H1 (cell line): ENCODE measurements at regions not wholly inside any gene's neighbourhood (a gene's known extent, or its start where the extent isn't known, plus 50 kb on each side); places are given as distances from the start of the nearest gene placed in this dataset.

ENCODE experiments used
- CTCF ChIA-PET: fragments of 300-600 bp; sonication (Branson Sonifier 250); formaldehyde crosslinking; loops from one replicate; lab custom pipeline; 2021; ENCODE audit not compliant: partially characterized antibody; lab: Charles Lee
- POLR2A ChIA-PET: fragments of 300-600 bp; sonication (Branson Sonifier 250); formaldehyde crosslinking; loops from one replicate; lab custom pipeline; 2021; ENCODE audit warnings: inconsistent platforms; ENCODE audit not compliant: partially characterized antibody; lab: Charles Lee
- DNase-seq, 2 experiments: peaks; one replicate each; pipeline versions ENCODE4 v3.0.0 to v3.0.0-alpha.2; 2010 to 2022; ENCODE audit warnings: low spot score in 2 of 2, low read depth in 1 of 2, mixed read lengths in 1 of 2
- FAIRE-seq: peaks from 2 replicates; lab custom pipeline; 2011; peaks lifted over from hg19 to GRCh38; lab: Jason Lieb, UNC
- H2AFZ ChIP-seq: 2 replicates; pipeline ENCODE4 v1.8.1; 2012; ENCODE audit warnings: low read length, inconsistent platforms
- H2AK5ac ChIP-seq: 2 replicates; pipeline ENCODE4 v1.6.1; 2013; ENCODE audit warnings: low read depth, low read length
- H2BK120ac ChIP-seq: replicated peaks from 2 replicates; pipeline ENCODE3; 2013; ENCODE audit warnings: low read depth, low read length, inconsistent platforms
- H2BK12ac ChIP-seq: 2 replicates; pipeline ENCODE4 v1.6.1; 2013; ENCODE audit warnings: low read depth, low read length
- H2BK15ac ChIP-seq: 2 replicates; pipeline ENCODE4 v1.6.1; 2013; ENCODE audit warnings: low read length
- H2BK20ac ChIP-seq: 2 replicates; pipeline ENCODE4 v1.6.1; 2013; ENCODE audit warnings: low read length
- H2BK5ac ChIP-seq: 2 replicates; pipeline ENCODE4 v1.6.1; 2013; ENCODE audit warnings: low read depth, low read length
- H3K14ac ChIP-seq: 2 replicates; pipeline ENCODE4 v1.6.1; 2013; ENCODE audit warnings: inconsistent platforms; ENCODE audit not compliant: insufficient read length
- H3K18ac ChIP-seq: 2 replicates; pipeline ENCODE4 v1.6.1; 2013; ENCODE audit warnings: low read length; ENCODE audit errors: extremely low read depth
- H3K23ac ChIP-seq: 2 replicates; pipeline ENCODE4 v1.6.1; 2013; ENCODE audit warnings: inconsistent platforms; ENCODE audit not compliant: insufficient read length
- H3K23me2 ChIP-seq: 2 replicates; pipeline ENCODE4 v1.6.1; 2013; ENCODE audit warnings: low read depth, low read length
- H3K27ac ChIP-seq: 2 replicates; pipeline ENCODE4 v1.6.1; 2011; ENCODE audit warnings: low read depth, low read length, inconsistent platforms
- H3K27me3 ChIP-seq, 4 experiments: replicated peaks in 1 of 4; 1 replicate in 1 of 4; 2 replicates in 3 of 4; pipeline versions ENCODE4 v1.6.1 to v1.8.1; 2011 to 2013; ENCODE audit warnings: low read length in 3 of 4, mild to moderate bottlenecking in 3 of 4, inconsistent platforms in 2 of 4, mixed read lengths in 2 of 4, moderate library complexity in 1 of 4; ENCODE audit not compliant: control insufficient read depth in 3 of 4, insufficient read depth in 3 of 4; ENCODE audit errors: extremely low read depth in 1 of 4
- H3K36me3 ChIP-seq, 4 experiments: 2 replicates each; pipeline versions ENCODE4 v1.6.1 to v1.8.1; 2011 to 2013; ENCODE audit warnings: mild to moderate bottlenecking in 4 of 4, low read length in 3 of 4, moderate library complexity in 2 of 4, control low read depth in 1 of 4, inconsistent platforms in 1 of 4; ENCODE audit not compliant: insufficient read depth in 4 of 4, control insufficient read depth in 2 of 4
- H3K4ac ChIP-seq: replicated peaks from 2 replicates; pipeline ENCODE3; 2013; ENCODE audit warnings: low read length, low read depth, mixed read lengths, inconsistent platforms; ENCODE audit not compliant: insufficient read length
- H3K4me1 ChIP-seq, 4 experiments: replicated peaks in 1 of 4; 1 replicate in 1 of 4; 2 replicates in 3 of 4; pipeline versions ENCODE4 v1.6.1 to v1.8.1; 2011 to 2013; ENCODE audit warnings: low read length in 3 of 4, inconsistent platforms in 2 of 4, mixed read lengths in 1 of 4; ENCODE audit not compliant: insufficient read depth in 4 of 4, control insufficient read depth in 3 of 4
- H3K4me2 ChIP-seq, 2 experiments: 2 replicates each; pipeline versions ENCODE4 v1.6.1 to v1.8.1; 2011 to 2013; ENCODE audit warnings: low read depth in 2 of 2, low read length in 2 of 2, control low read depth in 1 of 2, inconsistent platforms in 1 of 2, mild to moderate bottlenecking in 1 of 2; ENCODE audit not compliant: insufficient read depth in 1 of 2
- H3K4me3 ChIP-seq, 4 experiments: fragments of 200-600, 300-600 bp in 1 of 4; sonication (generic), shearing (Covaris generic), sonication (Bioruptor Twin) in 1 of 4; 2 replicates each; pipeline versions ENCODE4 v1.5.1 to v1.8.1; 2011 to 2016; ENCODE audit warnings: low read length in 4 of 4, low read depth in 3 of 4, control low read depth in 2 of 4, inconsistent platforms in 2 of 4, mild to moderate bottlenecking in 2 of 4, mixed read lengths in 1 of 4, moderate library complexity in 1 of 4; ENCODE audit not compliant: insufficient read depth in 2 of 4; ENCODE audit errors: extremely low read depth in 1 of 4
- H3K56ac ChIP-seq: replicated peaks from 2 replicates; pipeline ENCODE3; 2013; ENCODE audit warnings: low read depth, mild to moderate bottlenecking, mixed read lengths, low read length, inconsistent platforms; ENCODE audit not compliant: insufficient read length
- H3K79me1 ChIP-seq: 2 replicates; pipeline ENCODE4 v1.6.1; 2013; ENCODE audit warnings: low read depth, low read length, control low read depth
- H3K79me2 ChIP-seq, 2 experiments: 2 replicates each; pipeline versions ENCODE4 v1.6.1 to v1.8.1; 2012 to 2013; ENCODE audit warnings: low read length in 2 of 2, mild to moderate bottlenecking in 2 of 2, inconsistent platforms in 1 of 2; ENCODE audit not compliant: insufficient read depth in 2 of 2, control insufficient read depth in 1 of 2
- H3K9ac ChIP-seq, 4 experiments: replicated peaks in 1 of 4; 1 replicate in 1 of 4; 2 replicates in 3 of 4; pipeline versions ENCODE4 v1.6.1 to v1.8.1; 2011 to 2013; ENCODE audit warnings: low read depth in 3 of 4, low read length in 3 of 4, control low read depth in 2 of 4, mild to moderate bottlenecking in 2 of 4, moderate library complexity in 2 of 4, inconsistent platforms in 1 of 4; ENCODE audit errors: extremely low read depth in 1 of 4
- H3K9me3 ChIP-seq, 2 experiments: 2 replicates each; pipeline versions ENCODE4 v1.6.1 to v1.8.1; 2012 to 2013; ENCODE audit warnings: mild to moderate bottlenecking in 2 of 2, moderate library complexity in 2 of 2, control low read depth in 1 of 2, inconsistent platforms in 1 of 2, low read depth in 1 of 2, low read length in 1 of 2, mixed read lengths in 1 of 2; ENCODE audit not compliant: insufficient read depth in 2 of 2
- H4K20me1 ChIP-seq, 2 experiments: replicated peaks in 1 of 2; 2 replicates each; pipeline versions ENCODE3 to v1.8.1; 2011 to 2013; ENCODE audit warnings: inconsistent platforms in 2 of 2, low read length in 2 of 2, mild to moderate bottlenecking in 1 of 2; ENCODE audit not compliant: insufficient read depth in 2 of 2, control insufficient read depth in 1 of 2
- H4K5ac ChIP-seq: 2 replicates; pipeline ENCODE4 v1.6.1; 2013; ENCODE audit warnings: low read length, low read depth, mixed read lengths, inconsistent platforms; ENCODE audit not compliant: insufficient read length
- H4K8ac ChIP-seq: 2 replicates; pipeline ENCODE4 v1.8.0; 2013; ENCODE audit warnings: mild to moderate bottlenecking, moderate library complexity, low read length, inconsistent platforms; ENCODE audit not compliant: insufficient read depth; ENCODE audit errors: extremely low read depth
- H4K91ac ChIP-seq: replicated peaks from 2 replicates; pipeline ENCODE3; 2013; ENCODE audit warnings: low read length, mixed read lengths, inconsistent platforms; ENCODE audit not compliant: insufficient read length
- BCL11A ChIP-seq, 2 experiments: IDR thresholded peaks; one replicate each; pipeline ENCODE4 v1.6.1; 2011; ENCODE audit warnings: low read depth in 2 of 2, low read length in 2 of 2, mild to moderate bottlenecking in 2 of 2
- BRCA1 ChIP-seq: IDR thresholded peaks from 2 replicates; pipeline ENCODE4 v1.6.1; 2012; ENCODE audit warnings: low read depth, low read length, improper control_type of control experiment
- CEBPB ChIP-seq: IDR thresholded peaks from 2 replicates; pipeline ENCODE4 v1.6.1; 2012; ENCODE audit warnings: low read depth, low read length
- CHD1 ChIP-seq: IDR thresholded peaks from 2 replicates; pipeline ENCODE4 v1.6.1; 2012; ENCODE audit warnings: low read depth, low read length, improper control_type of control experiment
- CTBP2 ChIP-seq: IDR thresholded peaks from 2 replicates; pipeline ENCODE4 v1.7.0; 2011; ENCODE audit warnings: borderline replicate concordance, mild to moderate bottlenecking, moderate library complexity, mixed read lengths, low read length; ENCODE audit not compliant: insufficient read depth, insufficient read length
- EZH2 ChIP-seq: fragments of 200-600 bp; sonication (generic); IDR thresholded peaks from 2 replicates; pipeline ENCODE4 v1.7.1; 2012; ENCODE audit warnings: low read depth, mild to moderate bottlenecking, moderate library complexity, low read length, inconsistent platforms; ENCODE audit not compliant: severe bottlenecking
- FOSL1 ChIP-seq: IDR thresholded peaks from 2 replicates; pipeline ENCODE4 v1.6.1; 2011; ENCODE audit warnings: mild to moderate bottlenecking, low read depth, low read length, moderate library complexity; ENCODE audit not compliant: insufficient read depth
- MAFK ChIP-seq: IDR thresholded peaks from 2 replicates; pipeline ENCODE4 v1.6.1; 2012; ENCODE audit warnings: low read depth, mild to moderate bottlenecking, improper control_type of control experiment, low read length
- PHF8 ChIP-seq: fragments of 200-600 bp; sonication (generic); conservative IDR thresholded peaks from 2 replicates; pipeline ENCODE4 v1.7.1; 2012; ENCODE audit warnings: low read depth, mild to moderate bottlenecking, inconsistent platforms, low read length, moderate library complexity
- POLR2A ChIP-seq, 2 experiments: IDR thresholded peaks; 1 replicate in 1 of 2; 2 replicates in 1 of 2; pipeline ENCODE4 v1.6.1; 2011; ENCODE audit warnings: low read depth in 2 of 2, low read length in 2 of 2, mild to moderate bottlenecking in 2 of 2; ENCODE audit errors: control extremely low read depth in 1 of 2
- POU5F1 ChIP-seq: IDR thresholded peaks from 2 replicates; pipeline ENCODE4 v1.6.1; 2011; ENCODE audit warnings: low read depth, mild to moderate bottlenecking, low read length, moderate library complexity
- RFX5 ChIP-seq: IDR thresholded peaks from 2 replicates; pipeline ENCODE4 v1.6.1; 2011; ENCODE audit warnings: low read depth, low read length, improper control_type of control experiment, borderline replicate concordance
- SP4 ChIP-seq: IDR thresholded peaks from 2 replicates; pipeline ENCODE4 v1.6.1; 2012; ENCODE audit warnings: low read length, inconsistent platforms
- TBP ChIP-seq: IDR thresholded peaks from 2 replicates; pipeline ENCODE4 v1.6.1; 2011; ENCODE audit warnings: low read depth, low read length, improper control_type of control experiment
- WGBS, 2 experiments: shearing (Covaris generic) in 1 of 2; methylation state at CpG; one replicate each; pipeline versions ENCODE4 v1.1.6 to v1.1.7; 2013 to 2015; ENCODE audit warnings: low lambda C conversion rate in 2 of 2, mixed read lengths in 2 of 2, inconsistent platforms in 1 of 2, low coverage in 1 of 2, missing lambda C conversion rate in 1 of 2; ENCODE audit not compliant: insufficient replicate concordance in 2 of 2, insufficient coverage in 1 of 2, insufficient read length in 1 of 2; ENCODE audit errors: extremely low coverage in 1 of 2, missing lambda C conversion rate in 1 of 2; 5-methylcytosine and 5-hydroxymethylcytosine counted together
- TF ChIP-seq, protein P1 (sequence below): IDR thresholded peaks from 2 replicates; pipeline ENCODE4 v1.6.1; 2011; ENCODE audit warnings: low read depth, mild to moderate bottlenecking, low read length; ENCODE audit not compliant: insufficient read depth

DNA sequence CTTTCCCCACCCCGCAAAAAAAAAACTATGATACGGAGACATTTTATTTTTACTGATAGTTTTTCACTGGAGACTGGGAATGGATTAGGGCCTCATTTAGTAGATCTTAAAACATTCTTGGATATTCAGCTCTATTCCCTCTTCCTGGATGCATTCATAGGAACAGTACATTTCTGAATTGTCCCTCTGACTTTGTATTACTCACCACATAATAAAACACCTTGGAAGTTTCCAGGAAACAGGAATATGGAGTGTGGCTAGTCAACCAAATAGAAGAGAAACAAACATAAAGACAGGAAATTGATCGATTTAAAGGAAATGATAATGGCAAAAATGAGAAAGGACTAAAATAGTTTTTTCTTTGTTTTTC is 147.7 kb downstream of the GPX5 start:
- POLR2A ChIA-PET = no interaction called here
- no peaks in the 10 kb centered on the region for H3K36me3 ChIP-seq
- TF ChIP-seq BRCA1 (no peak), POLR2A (IDR thresholded peaks at IDR 0.05; ENCODE audit: control extremely low read depth in 1 of 2, low read depth in 2 of 2, low read length in 2 of 2) (no peak), RFX5 (no peak), SP4 (no peak), EZH2 (no peak), CHD1 (no peak), FOSL1 (no peak), PHF8 (no peak), BCL11A (IDR thresholded peaks at IDR 0.05; ENCODE audit: low read depth in 2 of 2, low read length in 2 of 2) (no peak), CTBP2 (no peak), MAFK (no peak), POU5F1 (no peak), TBP (no peak), CEBPB (no peak)
- TF ChIP-seq, protein P1, sequence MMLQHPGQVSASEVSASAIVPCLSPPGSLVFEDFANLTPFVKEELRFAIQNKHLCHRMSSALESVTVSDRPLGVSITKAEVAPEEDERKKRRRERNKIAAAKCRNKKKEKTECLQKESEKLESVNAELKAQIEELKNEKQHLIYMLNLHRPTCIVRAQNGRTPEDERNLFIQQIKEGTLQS = no peak

More for the DNA sequence above, 147.7 kb downstream of the GPX5 start:
- peak overlapping the region; percentile 80 to 82; a peak in 2 of 4 replicates for H3K4me2 ChIP-seq
- no peak overlapping the region for H2AFZ ChIP-seq
- no peak overlapping the region for H3K27ac ChIP-seq
- peaks cover 0 to 14% (median 9%) of the 10 kb centered on the region in 4 experiments; a peak in 6 of 7 replicates for H3K27me3 ChIP-seq
- no peak for DNase-seq
- no peak overlapping the region for H2BK20ac ChIP-seq
- no peak overlapping the region for H4K91ac ChIP-seq
- H3K14ac ChIP-seq = no peak overlapping the region
- no peak for FAIRE-seq
- H3K23ac ChIP-seq = no peak overlapping the region
- no peak overlapping the region for H2AK5ac ChIP-seq
- WGBS, 2 experiments = 58 to 100% methylated on average over 2 to 3 of the region's 3 CpGs
- H3K4me3 ChIP-seq = peak overlapping the region in 1 of 4 experiments; percentile 80; a peak in 2 of 8 replicates
- no peaks in the 10 kb centered on the region for H4K20me1 ChIP-seq
- H2BK15ac ChIP-seq = no peak overlapping the region
- H4K8ac ChIP-seq = no peak overlapping the region
- no peaks in the 10 kb centered on the region; a peak in 2 of 7 replicates for H3K4me1 ChIP-seq
- H3K56ac ChIP-seq = no peak overlapping the region
- H3K9ac ChIP-seq = no peak overlapping the region
- H3K79me2 ChIP-seq = no peaks in the 10 kb centered on the region
- no peak overlapping the region for H2BK12ac ChIP-seq
- H2BK120ac ChIP-seq = no peak overlapping the region
- H3K4ac ChIP-seq = no peak overlapping the region
- H4K5ac ChIP-seq = no peak overlapping the region
- H3K23me2 ChIP-seq = peaks cover 6% of the 10 kb centered on the region
- H3K18ac ChIP-seq = no peak overlapping the region
- CTCF ChIA-PET = interaction anchor here (0.7 to 1.3 kb wide), 2 partner anchors 57 to 99 kb away, joined by 3 to 4 read pairs; no protein-coding TSS in a partner anchor
- no peaks in the 10 kb centered on the region for H3K9me3 ChIP-seq
- no peaks in the 10 kb centered on the region for H3K79me1 ChIP-seq
- H2BK5ac ChIP-seq = no peak overlapping the region
